ENCODE measurements at regions not wholly inside any gene's neighbourhood (a gene's known extent, or its start where the extent isn't known, plus 50 kb on each side); places are given as distances from the start of the nearest gene placed in this dataset.

- DNase-seq (ENCODE audit: low read depth in 2 of 2), result no peak
Observed at GRCh38 chr4:22217480-22217879, 268.9 kb upstream of the KCNIP4 start.

- no peak for DNase-seq (ENCODE audit: low read depth in 2 of 2)
Observed at GRCh38 chr4:22216278-22216677, 267.7 kb upstream of the KCNIP4 start.

GRCh38 chr4:22215084-22215483, 266.5 kb upstream of the KCNIP4 start:
- no peak for DNase-seq (ENCODE audit: low read depth in 2 of 2)

GRCh38 chr4:22203711-22204011, 255.1 kb upstream of the KCNIP4 start:
- no peak for DNase-seq (ENCODE audit: low read depth in 2 of 2)

GRCh38 chr4:22202975-22203710, 254.6 kb upstream of the KCNIP4 start:
- no peak for DNase-seq (ENCODE audit: low read depth in 2 of 2)

GRCh38 chr4:22202246-22202974, 253.8 kb upstream of the KCNIP4 start:
- DNase-seq (ENCODE audit: low read depth in 2 of 2), result no peak

- no peak for DNase-seq (ENCODE audit: low read depth in 2 of 2)
Observed at GRCh38 chr4:22201256-22201655, 252.7 kb upstream of the KCNIP4 start.

- no peak for DNase-seq (ENCODE audit: low read depth in 2 of 2)
Observed at GRCh38 chr4:22196551-22196950, 248.0 kb upstream of the KCNIP4 start.

GRCh38 chr4:22192084-22192511, 243.5 kb upstream of the KCNIP4 start:
- DNase-seq (ENCODE audit: low read depth in 2 of 2), result no peak

GRCh38 chr4:22191565-22191964, 243.0 kb upstream of the KCNIP4 start:
- DNase-seq (ENCODE audit: low read depth in 2 of 2), result no peak

GRCh38 chr4:22190855-22191254, 242.3 kb upstream of the KCNIP4 start:
- no peak for DNase-seq (ENCODE audit: low read depth in 2 of 2)

GRCh38 chr4:22187203-22187820, 238.7 kb upstream of the KCNIP4 start:
- DNase-seq (ENCODE audit: low read depth in 2 of 2), result no peak

GRCh38 chr4:22181736-22182135, 233.2 kb upstream of the KCNIP4 start:
- DNase-seq (ENCODE audit: low read depth in 2 of 2), result no peak

- no peak for DNase-seq (ENCODE audit: low read depth in 2 of 2)
Observed at GRCh38 chr4:22179124-22179874, 230.7 kb upstream of the KCNIP4 start.

GRCh38 chr4:22174640-22175039, 226.1 kb upstream of the KCNIP4 start:
- no peak for DNase-seq (ENCODE audit: low read depth in 2 of 2)

GRCh38 chr4:22170353-22170752, 221.8 kb upstream of the KCNIP4 start:
- DNase-seq (ENCODE audit: low read depth in 2 of 2), result no peak

GRCh38 chr4:22167201-22167600, 218.6 kb upstream of the KCNIP4 start:
- DNase-seq (ENCODE audit: low read depth in 2 of 2), result no peak

GRCh38 chr4:22162454-22162853, 213.9 kb upstream of the KCNIP4 start:
- no peak for DNase-seq (ENCODE audit: low read depth in 2 of 2)

- no peak for DNase-seq (ENCODE audit: low read depth in 2 of 2)
Observed at GRCh38 chr4:22130741-22131140, 182.2 kb upstream of the KCNIP4 start.

GRCh38 chr4:22129454-22130029, 181.0 kb upstream of the KCNIP4 start:
- DNase-seq (ENCODE audit: low read depth in 2 of 2), result no peak

- DNase-seq (ENCODE audit: low read depth in 2 of 2), result no peak
Observed at GRCh38 chr4:22122062-22122461, 173.5 kb upstream of the KCNIP4 start.

- no peak for DNase-seq (ENCODE audit: low read depth in 2 of 2)
Observed at GRCh38 chr4:22115262-22115661, 166.7 kb upstream of the KCNIP4 start.
